LNCAP (cell line): ENCODE measurements at regions not wholly inside any gene's neighbourhood (a gene's known extent, or its start where the extent isn't known, plus 50 kb on each side); places are given as distances from the start of the nearest gene placed in this dataset.

Source experiments
- CTCF ChIP-seq: fragments of 450-650 bp; IDR thresholded peaks from 2 replicates; pipeline ENCODE4 v1.5.1; 2017; ENCODE audit warnings: mild to moderate bottlenecking

- TF ChIP-seq CTCF = no peak
Observed at GRCh38 chr10:113386005-113386404, 166.8 kb upstream of the HABP2 start.

DNA sequence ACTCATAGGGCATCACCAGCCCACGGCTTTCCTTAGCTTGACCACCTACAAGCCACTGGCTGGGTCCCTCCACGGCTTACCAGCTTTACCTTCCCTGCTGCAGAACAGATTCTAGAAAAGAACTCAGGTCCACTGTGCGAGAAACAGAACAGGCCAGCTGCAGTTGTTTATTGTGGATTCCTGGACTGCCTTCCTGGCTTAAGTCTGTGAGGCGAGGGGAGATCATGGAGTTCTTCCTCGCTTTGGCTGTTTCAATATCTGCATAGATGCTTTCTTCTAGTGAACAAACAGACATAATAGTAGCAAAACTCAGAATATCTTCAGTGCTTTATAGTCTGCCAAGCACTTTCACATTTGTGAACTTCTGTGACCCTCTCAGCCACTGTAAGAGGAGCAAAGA is 162.9 kb upstream of the HABP2 start:
- no peak for TF ChIP-seq CTCF

DNA sequence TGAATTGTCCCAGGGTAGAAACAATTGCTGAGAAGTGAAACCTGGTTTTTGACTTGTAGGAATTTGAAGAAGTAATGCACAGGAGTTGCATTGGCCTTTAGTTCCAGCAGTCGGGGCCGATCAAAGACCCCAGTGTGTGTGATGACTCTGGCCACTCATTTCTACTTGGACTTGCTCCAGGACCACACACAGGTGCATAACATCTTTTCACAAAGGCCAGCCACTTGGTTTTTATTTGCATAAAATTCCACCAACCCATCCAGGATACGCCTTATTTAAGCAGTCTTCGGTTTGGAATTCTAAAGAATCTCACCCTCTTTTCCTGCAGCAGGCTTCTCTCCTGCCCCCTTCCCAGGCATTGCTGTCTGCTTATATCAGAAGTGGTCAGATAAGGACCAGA is 162.0 kb upstream of the HABP2 start:
- no peak for TF ChIP-seq CTCF

GRCh38 chr10:113397047-113397446 is 155.8 kb upstream of the HABP2 start:
- no peak for TF ChIP-seq CTCF

- no peak for TF ChIP-seq CTCF
Observed at GRCh38 chr10:113399065-113399464, 153.8 kb upstream of the HABP2 start.

DNA sequence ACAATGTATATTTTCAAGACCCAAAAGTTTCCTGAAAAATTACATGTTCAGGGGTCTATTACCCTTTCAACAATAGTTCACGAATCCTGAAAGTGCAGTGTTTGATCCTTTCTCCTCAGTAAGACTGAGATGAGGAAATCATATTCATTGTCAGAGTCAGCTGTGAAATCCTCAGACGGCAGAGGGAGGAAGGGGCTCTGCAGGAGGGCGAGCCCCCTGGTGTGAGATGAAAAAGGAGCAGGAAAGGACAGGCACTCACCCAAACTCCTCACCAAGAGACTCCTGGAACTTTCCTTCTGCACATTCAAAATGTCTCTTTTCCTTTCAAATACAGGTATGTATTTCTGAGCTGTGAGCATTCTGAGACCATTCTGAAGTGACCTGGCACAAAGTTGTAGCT is 150.3 kb upstream of the HABP2 start:
- TF ChIP-seq CTCF = no peak

DNA sequence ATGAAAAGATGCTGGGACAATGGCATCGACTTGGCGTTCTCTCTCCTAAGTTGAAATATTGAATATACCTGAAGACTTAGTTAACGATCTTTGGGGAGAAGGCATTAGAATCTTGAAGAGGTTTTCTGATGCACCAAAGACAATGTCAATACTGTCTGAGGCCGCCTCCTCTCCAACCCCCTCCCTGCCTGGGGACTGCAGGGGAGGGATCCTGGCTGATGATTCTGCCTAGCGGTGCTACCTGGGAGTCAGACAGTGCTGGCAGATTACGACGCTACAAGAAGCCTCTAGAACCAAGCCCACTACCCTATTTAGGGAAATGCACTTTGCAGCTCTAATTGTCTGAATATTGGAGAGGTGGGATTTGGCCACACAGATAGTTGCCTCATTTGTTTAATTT is 145.6 kb upstream of the HABP2 start:
- no peak for TF ChIP-seq CTCF

GRCh38 chr10:113409175-113409574 is 143.7 kb upstream of the HABP2 start:
- no peak for TF ChIP-seq CTCF
